ENCODE measurements at regions not wholly inside any gene's neighbourhood (a gene's known extent, or its start where the extent isn't known, plus 50 kb on each side); places are given as distances from the start of the nearest gene placed in this dataset.

GRCh38 chr9:28770827-28771226 is 1197.5 kb upstream of the C9orf72 start:
- no peak for TF ChIP-seq CTCF (IDR thresholded peaks at IDR 0.05)
- TF ChIP-seq POLR2A (IDR thresholded peaks at IDR 0.05) = no peak
